GM12864 (cell line): ENCODE measurements at regions not wholly inside any gene's neighbourhood (a gene's known extent, or its start where the extent isn't known, plus 50 kb on each side); places are given as distances from the start of the nearest gene placed in this dataset.
"Not testable (repeated sequence)": the region's sequence is repeated elsewhere in the genome, so short reads cannot be mapped to it uniquely, and the experiment has no call there.

Experiments
- DNase-seq: peaks from one replicate; pipeline ENCODE4 v3.0.0-alpha.2; 2011; ENCODE audit warnings: low read depth
- H3K4me3 ChIP-seq: 2 replicates; pipeline ENCODE4 v1.5.1; 2011; ENCODE audit warnings: mild to moderate bottlenecking, low read depth, low read length, control low read depth
- CTCF ChIP-seq: IDR thresholded peaks from 2 replicates; pipeline ENCODE4 v1.5.1; 2011; ENCODE audit warnings: low read depth, mild to moderate bottlenecking, moderate library complexity, low read length, control low read depth, inconsistent platforms; ENCODE audit errors: missing control alignments

- H3K4me3 ChIP-seq, result no peak overlapping the region
- no peak for DNase-seq
- no peak for TF ChIP-seq CTCF
These were observed 791.7 kb downstream of the AACS start for GRCh38 chr12:125856896-125857295.

GRCh38 chr12:125860672-125861288, 795.5 kb downstream of the AACS start:
- no peak for TF ChIP-seq CTCF
- DNase-seq, result no peak
- H3K4me3 ChIP-seq, result no peak overlapping the region

GRCh38 chr12:125861299-125862281, 796.4 kb downstream of the AACS start:
- DNase-seq, result no peak
- no peak for TF ChIP-seq CTCF
- H3K4me3 ChIP-seq, result no peak overlapping the region

- H3K4me3 ChIP-seq, DNase-seq: not testable (repeated sequence)
These were observed 800.0 kb downstream of the AACS start for GRCh38 chr12:125865236-125865635.

- no peak for TF ChIP-seq CTCF
These were observed 806.8 kb downstream of the AACS start for GRCh38 chr12:125871811-125872594.

GRCh38 chr12:125873016-125873415, 807.8 kb downstream of the AACS start:
- no peak for DNase-seq
- H3K4me3 ChIP-seq, result no peak overlapping the region
- no peak for TF ChIP-seq CTCF

More at GRCh38 chr12:125871811-125872594, 806.8 kb downstream of the AACS start:
- DNase-seq, result no peak
- no peak overlapping the region for H3K4me3 ChIP-seq

GRCh38 chr12:125878483-125878882, 813.2 kb downstream of the AACS start:
- H3K4me3 ChIP-seq, result no peak overlapping the region
- TF ChIP-seq CTCF, result no peak
- no peak for DNase-seq
